Thyroid gland (tissue), 4 donors: ENCODE measurements at regions not wholly inside any gene's neighbourhood (a gene's known extent, or its start where the extent isn't known, plus 50 kb on each side); places are given as distances from the start of the nearest gene placed in this dataset.
"Not testable (repeated sequence)": the region's sequence is repeated elsewhere in the genome, so short reads cannot be mapped to it uniquely, and the experiment has no call there.

ENCODE experiments used
- DNase-seq, 2 donors: peaks; one replicate each; pipeline ENCODE4 v3.0.0-alpha.2; 2019
- H3K27ac ChIP-seq, 3 donors: fragments of 200-600 bp; sonication (generic); 1 replicate in 2 of 3; 2 replicates in 1 of 3; pipeline ENCODE4 v1.5.1; 2016 to 2019; ENCODE audit warnings: mild to moderate bottlenecking in 1 of 3, moderate library complexity in 1 of 3
- H3K27me3 ChIP-seq: fragments of 200-600 bp; sonication (generic); one replicate; pipeline ENCODE4 v1.5.1; 2019
- H3K36me3 ChIP-seq, 2 donors: fragments of 200-600 bp; sonication (generic); one replicate each; pipeline ENCODE4 v1.5.1; 2016 to 2019
- H3K4me1 ChIP-seq, 2 donors: fragments of 200-600 bp; sonication (generic); one replicate each; pipeline ENCODE4 v1.5.1; 2017 to 2019
- H3K4me3 ChIP-seq, 3 donors: fragments of 200-600 bp; sonication (generic); replicated peaks in 1 of 3; 1 replicate in 2 of 3; 2 replicates in 1 of 3; pipeline ENCODE4 v1.5.1; 2016; ENCODE audit warnings: mild to moderate bottlenecking in 1 of 3
- H3K9me3 ChIP-seq: fragments of 200-600 bp; sonication (generic); one replicate; pipeline ENCODE4 v1.5.1; 2017
- POLR2A ChIP-seq, 2 donors: fragments of 450-650 bp; IDR thresholded peaks; one replicate each; pipeline ENCODE4 v1.6.1; 2017; ENCODE audit warnings: antibody characterized with exemption in 2 of 2, mild to moderate bottlenecking in 2 of 2, moderate library complexity in 1 of 2
- WGBS, 2 donors: methylation state at CpG; one replicate each; pipeline ENCODE4 v1.1.5; 2017; 5-methylcytosine and 5-hydroxymethylcytosine counted together
- intact Hi-C: fragments of 100-400 bp; cut with DNase I; formaldehyde crosslinking; loops from one replicate; pipeline ENCODE4 v1.15.1; 2023
- TF ChIP-seq, protein P1 (sequence below), 6 experiments: fragments of 200-600 bp in 3 of 6; fragments of 450-650 bp in 3 of 6; sonication (generic) in 3 of 6; IDR thresholded peaks; one replicate each; pipeline ENCODE4 v1.5.1; 2016 to 2019; ENCODE audit warnings: antibody characterized with exemption in 6 of 6, mild to moderate bottlenecking in 2 of 6, inconsistent platforms in 1 of 6, moderate library complexity in 1 of 6

DNA sequence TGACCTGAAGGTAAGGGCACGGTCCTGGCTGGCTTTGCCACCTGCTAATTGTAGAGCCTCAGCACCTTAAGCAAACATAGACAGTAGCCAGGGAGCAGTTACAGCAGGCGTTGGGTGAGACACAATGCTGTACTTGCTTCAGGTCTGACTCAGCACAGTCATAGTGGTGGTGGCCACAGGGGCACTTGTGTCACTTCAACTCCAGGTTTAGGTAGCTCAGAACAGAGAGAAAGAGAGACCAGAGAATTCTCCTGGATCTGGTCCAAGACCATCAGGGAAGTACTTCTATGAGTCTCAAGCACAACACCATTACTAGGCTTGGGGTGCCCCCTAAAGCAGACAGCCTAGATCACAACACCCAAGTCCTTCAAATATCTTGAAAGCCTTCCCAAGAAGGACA lies 204.4 kb downstream of the OTOL1 start:
- Histone ChIP-seq H3K9me3 (no peaks in the 10 kb centered on the region), H3K4me1 (no peaks in the 10 kb centered on the region), H3K27me3 (no peaks in the 10 kb centered on the region), H3K4me3 (no peak overlapping the region), H3K27ac (no peak overlapping the region), H3K36me3 (no peaks in the 10 kb centered on the region)
- 62 to 72% methylated on average over 2 of the region's 2 CpGs for WGBS, 2 donors
- no peak for DNase-seq
- intact Hi-C loops: no loop called here
- TF ChIP-seq, protein P1, sequence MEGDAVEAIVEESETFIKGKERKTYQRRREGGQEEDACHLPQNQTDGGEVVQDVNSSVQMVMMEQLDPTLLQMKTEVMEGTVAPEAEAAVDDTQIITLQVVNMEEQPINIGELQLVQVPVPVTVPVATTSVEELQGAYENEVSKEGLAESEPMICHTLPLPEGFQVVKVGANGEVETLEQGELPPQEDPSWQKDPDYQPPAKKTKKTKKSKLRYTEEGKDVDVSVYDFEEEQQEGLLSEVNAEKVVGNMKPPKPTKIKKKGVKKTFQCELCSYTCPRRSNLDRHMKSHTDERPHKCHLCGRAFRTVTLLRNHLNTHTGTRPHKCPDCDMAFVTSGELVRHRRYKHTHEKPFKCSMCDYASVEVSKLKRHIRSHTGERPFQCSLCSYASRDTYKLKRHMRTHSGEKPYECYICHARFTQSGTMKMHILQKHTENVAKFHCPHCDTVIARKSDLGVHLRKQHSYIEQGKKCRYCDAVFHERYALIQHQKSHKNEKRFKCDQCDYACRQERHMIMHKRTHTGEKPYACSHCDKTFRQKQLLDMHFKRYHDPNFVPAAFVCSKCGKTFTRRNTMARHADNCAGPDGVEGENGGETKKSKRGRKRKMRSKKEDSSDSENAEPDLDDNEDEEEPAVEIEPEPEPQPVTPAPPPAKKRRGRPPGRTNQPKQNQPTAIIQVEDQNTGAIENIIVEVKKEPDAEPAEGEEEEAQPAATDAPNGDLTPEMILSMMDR (IDR thresholded peaks at IDR 0.05): no peak
- no peak for TF ChIP-seq POLR2A (IDR thresholded peaks at IDR 0.05)

DNA sequence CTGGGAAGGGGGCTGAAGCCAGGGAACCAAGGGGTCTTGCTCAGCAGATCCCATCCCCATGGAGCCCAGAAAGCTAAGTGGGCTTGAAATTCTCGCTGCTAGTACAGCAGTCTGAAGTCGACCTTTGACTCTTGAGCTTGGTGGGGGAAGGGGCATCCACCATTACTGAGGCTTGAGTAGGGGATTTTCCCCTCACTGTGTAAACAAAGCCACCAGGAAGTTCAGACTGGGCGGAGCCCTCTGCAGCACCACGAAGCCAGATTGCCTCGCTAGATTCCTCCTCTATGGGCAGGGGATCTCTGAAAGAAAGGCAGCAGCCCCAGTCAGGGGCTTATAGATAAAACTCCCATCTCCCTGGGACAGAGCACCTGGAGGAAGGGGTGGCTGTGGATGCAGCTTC lies 210.6 kb downstream of the OTOL1 start:
- H3K27me3 ChIP-seq, DNase-seq, H3K4me1 ChIP-seq, H3K27ac ChIP-seq, H3K9me3 ChIP-seq, H3K36me3 ChIP-seq, H3K4me3 ChIP-seq, intact Hi-C loops: not testable (repeated sequence)
- 33 to 51% methylated on average over 1 to 5 of the region's 5 CpGs for WGBS, 2 donors

DNA sequence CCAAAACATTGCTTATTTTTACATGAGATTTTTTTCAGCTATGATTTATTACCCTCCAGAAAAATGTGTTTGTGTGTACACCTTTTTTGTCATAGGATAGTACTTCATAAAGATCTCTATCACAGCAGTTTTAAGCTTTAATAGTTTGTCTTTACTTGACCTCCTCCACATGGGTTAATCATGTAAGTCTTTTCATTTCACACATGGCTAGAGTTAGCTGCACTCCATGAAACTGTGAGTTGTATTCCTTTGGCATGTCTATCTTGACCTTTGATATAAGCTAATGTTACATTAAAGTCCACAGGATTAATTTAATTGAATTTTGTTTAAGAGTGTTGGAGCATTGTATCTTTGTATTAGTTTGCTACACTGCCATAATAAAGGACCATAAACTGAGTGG lies 217.1 kb downstream of the OTOL1 start:
- TF ChIP-seq, protein P1 (IDR thresholded peaks at IDR 0.05): no peak
- TF ChIP-seq POLR2A (IDR thresholded peaks at IDR 0.05): no peak

DNA sequence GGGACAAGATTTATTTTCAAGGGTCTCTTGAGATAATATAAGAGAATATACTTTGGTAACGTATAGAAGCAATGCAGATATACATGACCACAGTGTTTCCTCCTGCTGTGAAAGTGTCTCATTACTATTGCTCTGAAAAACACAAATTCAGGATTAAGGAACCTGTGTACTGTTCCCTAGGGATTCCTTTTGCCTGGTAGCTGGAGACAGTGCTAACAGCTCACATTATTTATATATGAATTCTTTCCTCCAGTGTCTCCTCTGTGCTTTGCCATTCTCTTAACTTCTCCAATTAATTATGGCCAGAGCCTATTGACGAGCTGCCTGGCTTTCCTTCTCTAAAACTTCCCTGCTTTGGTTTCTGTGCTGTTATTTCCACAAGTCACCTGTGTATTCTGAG lies 235.4 kb downstream of the OTOL1 start:
- WGBS, 2 donors: 74 to 79% methylated on average over 2 of the region's 2 CpGs
- intact Hi-C loops: no loop called here

More for the DNA sequence above, 217.1 kb downstream of the OTOL1 start:
- Histone ChIP-seq H3K27ac (no peak overlapping the region), H3K27me3 (no peaks in the 10 kb centered on the region), H3K4me1 (no peaks in the 10 kb centered on the region), H3K36me3 (no peaks in the 10 kb centered on the region), H3K4me3 (no peak overlapping the region), H3K9me3 (no peaks in the 10 kb centered on the region)
- intact Hi-C loops: no loop called here
- no peak for DNase-seq

DNA sequence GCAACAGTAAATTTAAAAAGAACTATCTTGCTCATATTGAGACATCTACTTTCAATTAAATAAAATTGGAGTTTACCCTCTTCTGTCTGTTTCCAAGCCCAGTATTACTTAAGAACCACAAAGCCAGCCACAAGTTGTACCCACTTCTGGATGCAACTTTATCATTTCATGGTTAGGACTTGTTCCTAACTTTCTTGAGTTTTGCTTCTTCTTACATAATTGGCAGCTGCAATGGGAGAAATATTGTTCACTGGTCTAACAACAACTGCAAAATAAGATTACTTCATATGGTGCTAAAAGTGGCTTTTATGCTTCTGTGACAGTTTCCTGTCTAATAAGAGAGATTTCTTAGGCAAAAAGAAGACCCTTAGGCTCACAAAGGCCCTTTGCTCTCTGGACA lies 240.6 kb downstream of the OTOL1 start:
- Histone ChIP-seq H3K9me3 (no peaks in the 10 kb centered on the region), H3K4me1 (no peaks in the 10 kb centered on the region)
- TF ChIP-seq, protein P1 (IDR thresholded peaks at IDR 0.05): no peak
- TF ChIP-seq POLR2A (IDR thresholded peaks at IDR 0.05): no peak

More for the DNA sequence above, 235.4 kb downstream of the OTOL1 start:
- no peak for DNase-seq
- no peak overlapping the region for H3K4me3 ChIP-seq
- H3K27me3 ChIP-seq: no peaks in the 10 kb centered on the region
- H3K4me1 ChIP-seq: no peaks in the 10 kb centered on the region
- TF ChIP-seq, protein P1 (IDR thresholded peaks at IDR 0.05): no peak
- TF ChIP-seq POLR2A (IDR thresholded peaks at IDR 0.05): no peak
- no peak overlapping the region for H3K27ac ChIP-seq
- no peaks in the 10 kb centered on the region for H3K9me3 ChIP-seq
- H3K36me3 ChIP-seq: no peaks in the 10 kb centered on the region

DNA sequence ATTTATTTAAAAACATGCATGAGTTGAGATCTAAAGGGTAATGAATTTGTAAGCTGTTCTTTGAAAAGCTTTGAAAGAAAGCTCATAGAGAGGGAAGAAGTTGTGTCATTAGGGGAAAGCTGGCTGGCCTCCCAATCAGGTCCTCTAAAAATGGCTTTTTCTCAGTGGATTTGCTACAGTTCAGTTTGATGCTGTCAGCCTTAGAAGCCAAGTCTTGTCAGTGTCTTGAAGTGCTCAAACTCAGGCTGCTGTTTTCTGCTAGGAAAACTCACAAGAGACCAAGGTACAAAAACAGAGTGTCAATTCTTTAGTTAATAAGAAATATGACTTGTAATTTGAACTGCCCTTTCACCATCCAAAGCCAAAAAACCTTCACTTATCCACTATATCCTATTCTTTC lies 243.8 kb downstream of the OTOL1 start:
- Histone ChIP-seq H3K4me1 (no peaks in the 10 kb centered on the region), H3K4me3 (no peak overlapping the region), H3K27me3 (no peaks in the 10 kb centered on the region), H3K36me3 (no peaks in the 10 kb centered on the region), H3K27ac (no peak overlapping the region), H3K9me3 (no peaks in the 10 kb centered on the region)
- DNase-seq: no peak
- intact Hi-C loops: no loop called here
- TF ChIP-seq, protein P1 (IDR thresholded peaks at IDR 0.05): no peak
- no peak for TF ChIP-seq POLR2A (IDR thresholded peaks at IDR 0.05)

More for the DNA sequence above, 240.6 kb downstream of the OTOL1 start:
- Histone ChIP-seq H3K27me3 (no peaks in the 10 kb centered on the region), H3K4me3 (no peak overlapping the region), H3K36me3 (no peaks in the 10 kb centered on the region), H3K27ac (no peak overlapping the region)
- DNase-seq: no peak
- intact Hi-C loops: no loop called here
